Kidney epithelial cell (primary cell): ENCODE measurements at regions not wholly inside any gene's neighbourhood (a gene's known extent, or its start where the extent isn't known, plus 50 kb on each side); places are given as distances from the start of the nearest gene placed in this dataset.
"Not testable (repeated sequence)": the region's sequence is repeated elsewhere in the genome, so short reads cannot be mapped to it uniquely, and the experiment has no call there.

Experiments used
- DNase-seq: peaks from one replicate; pipeline ENCODE4 v3.0.0-alpha.2; 2010; ENCODE audit warnings: low read depth
- H3K27me3 ChIP-seq: 2 replicates; pipeline ENCODE4 v1.6.0; 2011; ENCODE audit warnings: low read length; ENCODE audit not compliant: control insufficient read depth, insufficient read depth
- H3K36me3 ChIP-seq: 2 replicates; pipeline ENCODE4 v1.5.1; 2011; ENCODE audit warnings: low read length; ENCODE audit not compliant: control insufficient read depth, insufficient read depth
- H3K4me3 ChIP-seq: 2 replicates; pipeline ENCODE4 v1.5.1; 2011; ENCODE audit warnings: low read depth, mild to moderate bottlenecking, control low read depth, low read length
- TF ChIP-seq, protein P1 (sequence below): IDR thresholded peaks from 2 replicates; pipeline ENCODE4 v1.5.1; 2011; ENCODE audit warnings: mild to moderate bottlenecking, moderate library complexity, low read length, control low read depth, inconsistent platforms; ENCODE audit not compliant: insufficient read depth, poor library complexity, severe bottlenecking

DNA sequence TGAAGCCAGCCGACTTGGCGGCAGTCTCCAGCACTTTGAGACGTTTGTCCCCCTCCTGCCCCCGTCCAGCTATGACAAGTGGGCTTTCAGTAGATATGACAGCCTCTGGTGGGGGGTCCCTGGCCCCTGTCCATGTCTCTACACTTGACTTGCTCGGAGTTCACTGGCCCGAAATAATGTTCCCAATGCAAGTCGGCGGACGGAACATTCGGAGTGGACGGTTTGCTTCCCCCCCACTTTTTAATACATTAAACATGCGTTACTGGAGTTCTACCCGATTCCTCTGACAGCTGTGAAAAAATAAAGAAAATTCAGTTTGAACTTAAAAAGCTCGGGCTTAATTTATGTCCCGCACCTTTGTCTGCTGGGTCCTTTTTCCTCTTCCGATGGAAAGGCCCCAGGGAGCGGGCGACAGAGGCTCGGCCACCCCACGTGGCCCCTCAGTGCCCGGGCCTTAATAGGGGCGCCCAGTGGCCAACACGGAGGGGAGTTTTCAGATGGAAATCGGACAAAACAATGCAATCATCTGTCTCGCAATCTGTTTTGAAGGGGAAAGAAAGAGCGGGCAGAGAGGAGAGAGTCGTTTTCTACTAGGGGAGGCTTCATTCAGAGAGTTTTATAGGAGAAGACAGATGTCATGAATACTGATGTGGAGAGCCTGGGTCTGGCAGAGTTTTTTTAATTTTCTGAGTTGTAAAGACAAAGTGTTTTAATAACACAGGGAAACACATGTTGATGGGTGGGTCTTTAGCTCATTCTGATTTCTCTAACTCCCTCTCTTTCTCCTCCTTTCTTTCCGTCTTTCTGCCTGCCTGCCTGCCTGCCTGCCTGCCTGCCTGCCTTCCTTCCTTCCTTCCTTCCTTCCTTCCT is 50.2 kb downstream of the SMIM38 start:
- TF ChIP-seq, protein P1, sequence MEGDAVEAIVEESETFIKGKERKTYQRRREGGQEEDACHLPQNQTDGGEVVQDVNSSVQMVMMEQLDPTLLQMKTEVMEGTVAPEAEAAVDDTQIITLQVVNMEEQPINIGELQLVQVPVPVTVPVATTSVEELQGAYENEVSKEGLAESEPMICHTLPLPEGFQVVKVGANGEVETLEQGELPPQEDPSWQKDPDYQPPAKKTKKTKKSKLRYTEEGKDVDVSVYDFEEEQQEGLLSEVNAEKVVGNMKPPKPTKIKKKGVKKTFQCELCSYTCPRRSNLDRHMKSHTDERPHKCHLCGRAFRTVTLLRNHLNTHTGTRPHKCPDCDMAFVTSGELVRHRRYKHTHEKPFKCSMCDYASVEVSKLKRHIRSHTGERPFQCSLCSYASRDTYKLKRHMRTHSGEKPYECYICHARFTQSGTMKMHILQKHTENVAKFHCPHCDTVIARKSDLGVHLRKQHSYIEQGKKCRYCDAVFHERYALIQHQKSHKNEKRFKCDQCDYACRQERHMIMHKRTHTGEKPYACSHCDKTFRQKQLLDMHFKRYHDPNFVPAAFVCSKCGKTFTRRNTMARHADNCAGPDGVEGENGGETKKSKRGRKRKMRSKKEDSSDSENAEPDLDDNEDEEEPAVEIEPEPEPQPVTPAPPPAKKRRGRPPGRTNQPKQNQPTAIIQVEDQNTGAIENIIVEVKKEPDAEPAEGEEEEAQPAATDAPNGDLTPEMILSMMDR, result no peak
- H3K36me3 ChIP-seq, result no peaks in the 10 kb centered on the region
- DNase-seq, result no peak
- peaks cover 11% of the 10 kb centered on the region for H3K27me3 ChIP-seq
- no peak overlapping the region for H3K4me3 ChIP-seq

DNA sequence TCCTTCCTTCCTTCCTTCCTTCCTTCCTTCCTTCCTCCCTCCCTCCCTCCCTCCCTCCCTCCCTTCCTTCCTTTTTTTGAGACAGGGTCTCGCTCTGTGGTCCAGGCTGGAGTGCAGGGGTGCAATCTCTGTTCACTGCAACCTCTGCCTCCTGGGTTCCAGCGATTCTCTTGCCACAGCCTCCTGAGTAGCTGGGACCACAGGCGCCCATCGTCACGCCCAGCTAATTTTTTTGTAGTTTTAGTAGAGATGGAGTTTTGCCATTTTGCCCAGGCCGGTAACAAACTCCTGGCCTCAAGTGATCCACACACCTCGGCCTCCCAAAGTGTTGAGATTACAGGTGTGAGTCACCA is 50.9 kb downstream of the SMIM38 start:
- DNase-seq, H3K36me3 ChIP-seq, H3K4me3 ChIP-seq, H3K27me3 ChIP-seq: not testable (repeated sequence)

DNA sequence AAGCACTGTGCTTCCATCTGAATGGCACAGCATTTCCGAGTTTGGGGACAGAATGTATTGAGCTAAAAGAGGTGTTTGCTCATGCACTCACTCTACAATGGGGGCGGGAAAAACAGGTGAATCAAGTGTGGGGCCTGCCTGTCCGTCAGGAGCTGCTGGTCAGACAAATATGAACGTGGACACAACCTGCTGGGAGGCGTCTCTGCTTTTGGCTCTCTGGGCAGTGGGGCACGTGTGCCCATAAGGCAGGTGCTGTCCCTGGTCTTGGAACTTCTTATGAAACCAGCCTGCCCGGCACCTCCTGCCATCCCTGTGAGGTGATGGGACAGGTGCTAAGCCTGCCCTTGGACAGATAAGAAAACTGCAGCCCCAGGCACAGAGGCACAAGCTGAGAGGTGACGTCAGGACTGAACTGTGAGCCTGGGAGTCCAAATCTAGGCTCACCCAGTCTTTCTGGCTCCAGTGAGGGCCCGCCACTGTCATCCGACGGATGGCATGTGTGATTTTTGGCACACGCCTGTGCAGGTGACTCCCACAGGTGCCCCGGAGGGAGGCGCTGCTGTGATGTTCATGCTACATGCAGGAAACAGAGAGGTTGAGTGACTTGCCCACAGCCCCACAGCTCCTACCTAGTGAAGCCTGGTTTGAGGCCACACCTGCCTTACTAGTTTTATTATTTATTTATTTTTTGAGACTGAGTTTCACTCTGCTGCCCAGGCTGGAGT is 51.6 kb downstream of the SMIM38 start:
- DNase-seq, result no peak
- TF ChIP-seq, protein P1, result no peak
- Histone ChIP-seq H3K4me3 (no peak overlapping the region), H3K36me3 (no peaks in the 10 kb centered on the region), H3K27me3 (no peaks in the 10 kb centered on the region)

DNA sequence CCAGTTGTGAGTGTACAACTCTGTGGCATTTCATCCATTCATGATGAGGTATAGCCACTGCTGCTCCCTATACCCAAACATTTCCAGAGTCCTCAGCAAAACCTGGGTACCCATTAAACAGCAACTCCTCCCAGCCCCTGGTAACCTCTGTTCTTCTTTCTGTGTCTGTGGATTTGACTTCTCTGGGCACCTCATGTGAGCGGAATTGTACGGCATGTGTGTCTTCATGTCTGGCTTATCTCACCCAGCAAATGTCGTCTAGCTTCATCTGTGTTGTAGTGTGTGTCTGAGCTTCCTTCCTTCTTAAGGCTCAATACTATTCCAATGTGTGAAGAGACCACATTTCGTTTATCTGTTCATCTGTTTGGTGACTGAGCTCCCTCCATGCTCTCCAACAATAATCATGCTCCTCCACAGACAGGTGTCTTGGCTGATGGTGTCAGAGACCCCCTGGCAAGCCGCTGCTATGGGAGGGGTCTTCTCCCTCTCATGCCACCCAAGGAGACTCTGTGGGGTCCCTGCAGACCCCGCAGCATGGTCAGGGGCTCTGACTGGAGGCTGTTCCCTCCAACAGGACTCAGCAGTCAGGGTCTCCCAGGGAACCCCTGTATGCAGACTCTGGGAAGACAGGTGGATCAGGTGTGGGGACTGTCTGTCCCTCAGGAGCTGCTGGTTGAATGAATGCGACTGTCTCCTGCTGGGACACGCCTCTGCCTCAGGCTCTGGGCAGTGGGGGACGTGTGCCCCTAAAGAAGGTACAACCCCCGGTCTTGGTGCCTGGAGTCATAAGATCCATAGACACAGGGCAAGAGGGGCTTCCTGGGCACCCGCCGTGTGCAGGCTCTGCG is 52.7 kb downstream of the SMIM38 start:
- no peaks in the 10 kb centered on the region for H3K36me3 ChIP-seq
- no peak for DNase-seq
- H3K4me3 ChIP-seq, result no peak overlapping the region
- H3K27me3 ChIP-seq, result no peaks in the 10 kb centered on the region
- TF ChIP-seq, protein P1, result no peak

DNA sequence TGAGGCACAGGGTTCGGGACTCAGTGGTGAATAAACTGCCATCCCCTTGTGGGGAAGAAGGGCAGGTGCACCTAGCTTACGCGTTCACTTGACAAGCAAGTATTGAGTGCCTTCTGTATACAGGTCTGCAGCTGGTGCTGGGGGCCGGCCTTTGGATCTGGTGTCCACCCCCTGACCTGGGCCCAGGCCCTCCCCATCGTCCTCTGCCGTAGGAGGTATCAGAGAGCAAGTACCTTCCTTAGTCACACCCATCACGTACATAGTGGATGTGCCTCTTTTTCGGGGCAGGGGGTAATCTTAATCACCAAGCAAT is 53.3 kb downstream of the SMIM38 start:
- H3K27me3 ChIP-seq, result no peaks in the 10 kb centered on the region
- H3K4me3 ChIP-seq, result no peak overlapping the region
- no peak for DNase-seq
- TF ChIP-seq, protein P1, result no peak
- no peaks in the 10 kb centered on the region for H3K36me3 ChIP-seq
